HUDEP-2 (cell line): ENCODE measurements at regions not wholly inside any gene's neighbourhood (a gene's known extent, or its start where the extent isn't known, plus 50 kb on each side); places are given as distances from the start of the nearest gene placed in this dataset.
"Not testable (repeated sequence)": the region's sequence is repeated elsewhere in the genome, so short reads cannot be mapped to it uniquely, and the experiment has no call there.

Source experiments
- DNase-seq, 76 experiments: peaks; one replicate each; lab custom pipeline; 2025; ENCODE audit not compliant: unreplicated experiment in 76 of 76; lab: John Stamatoyannopoulos, UW

- no peak for DNase-seq
Observed at GRCh38 chr5:99636663-99637062, 707.9 kb upstream of the CHD1 start.

GRCh38 chr5:99621772-99622681, 693.2 kb upstream of the CHD1 start:
- no peak for DNase-seq

- no peak for DNase-seq
Observed at GRCh38 chr5:99617335-99617734, 688.5 kb upstream of the CHD1 start.

GRCh38 chr5:99614888-99615287, 686.1 kb upstream of the CHD1 start:
- no peak for DNase-seq

GRCh38 chr5:99607124-99607523, 678.3 kb upstream of the CHD1 start:
- DNase-seq: no peak

- no peak for DNase-seq
Observed at GRCh38 chr5:99605904-99606303, 677.1 kb upstream of the CHD1 start.

- DNase-seq: no peak
Observed at GRCh38 chr5:99600952-99601351, 672.1 kb upstream of the CHD1 start.

GRCh38 chr5:99590806-99591205, 662.0 kb upstream of the CHD1 start:
- DNase-seq: no peak

- no peak for DNase-seq
Observed at GRCh38 chr5:99589424-99589823, 660.6 kb upstream of the CHD1 start.

- DNase-seq: no peak
Observed at GRCh38 chr5:99587983-99588382, 659.2 kb upstream of the CHD1 start.

- no peak for DNase-seq
Observed at GRCh38 chr5:99586878-99587277, 658.1 kb upstream of the CHD1 start.

GRCh38 chr5:99581204-99581603, 652.4 kb upstream of the CHD1 start:
- DNase-seq: not testable (repeated sequence)

GRCh38 chr5:99562937-99563627, 634.3 kb upstream of the CHD1 start:
- not testable (repeated sequence) for DNase-seq

GRCh38 chr5:99553211-99553810, 624.5 kb upstream of the CHD1 start:
- DNase-seq: no peak

GRCh38 chr5:99544356-99544755, 615.5 kb upstream of the CHD1 start:
- DNase-seq: no peak

GRCh38 chr5:99543841-99544240, 615.0 kb upstream of the CHD1 start:
- no peak for DNase-seq

GRCh38 chr5:99534241-99534640, 605.4 kb upstream of the CHD1 start:
- DNase-seq: not testable (repeated sequence)

- DNase-seq: not testable (repeated sequence)
Observed at GRCh38 chr5:99521666-99522065, 592.9 kb upstream of the CHD1 start.

- DNase-seq: not testable (repeated sequence)
Observed at GRCh38 chr5:99515864-99516490, 587.2 kb upstream of the CHD1 start.

- DNase-seq: not testable (repeated sequence)
Observed at GRCh38 chr5:99510237-99510866, 581.5 kb upstream of the CHD1 start.

GRCh38 chr5:99509064-99509463, 580.3 kb upstream of the CHD1 start:
- DNase-seq: not testable (repeated sequence)
